GM21619 (cell line): ENCODE measurements at regions not wholly inside any gene's neighbourhood (a gene's known extent, or its start where the extent isn't known, plus 50 kb on each side); places are given as distances from the start of the nearest gene placed in this dataset.

Experiments used
- ATAC-seq: cut with Tn5 transposase; IDR thresholded peaks from one replicate; pipeline ENCODE4 v1.9.1; 2021; ENCODE audit not compliant: unreplicated experiment

DNA sequence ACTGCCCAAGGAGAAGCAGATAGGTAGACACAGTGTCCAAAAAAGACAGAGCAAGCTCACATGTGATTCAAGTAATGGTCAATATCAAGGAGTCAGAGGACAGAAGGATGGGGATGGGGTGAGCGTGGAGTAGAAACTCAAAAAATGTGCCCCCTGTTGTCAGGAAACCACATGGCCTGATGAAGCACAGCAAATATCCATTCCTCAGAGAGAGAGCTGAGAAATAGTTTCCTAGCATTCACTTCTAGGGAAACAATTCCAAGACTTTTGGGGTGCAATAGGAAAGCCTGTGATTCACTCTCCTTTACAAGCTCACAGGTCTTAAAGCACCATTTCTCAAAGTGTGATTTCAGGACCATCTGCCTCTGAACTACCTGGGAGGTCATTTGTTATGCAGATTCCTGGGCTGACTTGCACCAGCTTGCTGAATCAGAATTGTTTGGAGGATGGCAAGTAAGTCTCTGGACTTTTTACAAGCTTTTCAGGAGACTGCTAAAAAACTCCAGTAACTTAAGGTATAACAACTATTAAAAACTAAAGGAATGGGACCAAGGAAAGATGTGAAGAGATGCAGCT, 432.8 kb downstream of the HDGFL1 start:
- no peak for ATAC-seq

DNA sequence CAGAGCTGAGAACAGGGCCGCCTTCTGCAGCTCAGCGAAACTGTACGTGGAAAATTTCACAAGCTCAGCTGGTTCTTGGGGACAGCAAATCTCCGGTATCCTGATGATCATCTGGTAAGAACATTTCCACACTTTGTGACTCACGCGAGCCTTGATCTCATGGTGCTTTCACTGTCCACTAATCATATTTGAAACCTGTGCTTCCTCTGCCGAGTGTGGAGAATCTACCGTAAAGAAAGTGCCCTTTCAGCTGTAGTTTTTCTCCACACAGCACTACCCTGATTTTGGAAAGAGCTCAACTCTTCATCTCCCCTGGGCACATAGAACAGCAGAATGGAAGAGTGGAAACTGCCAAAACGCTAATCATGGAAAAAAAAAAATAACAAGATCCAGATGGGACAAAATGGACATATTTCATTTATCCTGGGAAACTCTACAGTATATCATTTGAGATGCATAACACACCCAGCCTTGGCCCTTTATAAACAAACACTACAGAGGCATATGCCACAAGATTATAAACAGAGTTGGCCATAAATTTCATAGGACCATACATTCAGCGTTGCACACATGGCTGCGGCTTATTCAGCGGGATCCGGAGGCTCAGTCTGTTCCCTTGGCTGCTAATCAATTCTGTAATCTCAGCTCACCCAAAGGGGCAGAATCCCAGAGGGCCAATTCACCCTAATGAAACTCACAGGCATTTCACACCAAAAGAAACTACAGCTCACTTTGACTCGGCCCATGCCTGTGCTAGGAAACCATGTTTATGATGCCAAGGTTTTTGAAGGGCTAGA, 434.5 kb downstream of the HDGFL1 start:
- no peak for ATAC-seq

- no peak for ATAC-seq
Measured at GRCh38 chr6:23006656-23007055, 437.3 kb downstream of the HDGFL1 start.

- no peak for ATAC-seq
Measured at GRCh38 chr6:23011615-23012014, 442.2 kb downstream of the HDGFL1 start.

DNA sequence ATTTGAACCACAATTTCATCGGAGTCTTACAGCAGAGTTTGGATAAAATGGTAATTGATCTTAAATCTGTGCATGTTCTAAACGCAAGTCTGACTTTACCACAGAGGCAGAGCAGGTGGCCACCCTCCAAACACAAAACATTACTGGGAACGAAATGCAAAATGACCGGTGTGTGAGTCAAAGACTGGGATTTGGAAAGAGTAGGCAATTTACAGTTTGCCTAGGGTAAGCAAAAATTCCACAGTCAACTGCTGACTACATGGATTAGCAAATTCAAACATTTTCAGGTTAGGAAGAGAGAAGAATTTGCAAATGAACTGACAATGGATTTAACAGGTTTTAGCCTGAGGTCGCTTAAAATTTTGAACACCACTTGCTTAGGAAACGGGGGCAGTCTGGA, 444.4 kb downstream of the HDGFL1 start:
- no peak for ATAC-seq

DNA sequence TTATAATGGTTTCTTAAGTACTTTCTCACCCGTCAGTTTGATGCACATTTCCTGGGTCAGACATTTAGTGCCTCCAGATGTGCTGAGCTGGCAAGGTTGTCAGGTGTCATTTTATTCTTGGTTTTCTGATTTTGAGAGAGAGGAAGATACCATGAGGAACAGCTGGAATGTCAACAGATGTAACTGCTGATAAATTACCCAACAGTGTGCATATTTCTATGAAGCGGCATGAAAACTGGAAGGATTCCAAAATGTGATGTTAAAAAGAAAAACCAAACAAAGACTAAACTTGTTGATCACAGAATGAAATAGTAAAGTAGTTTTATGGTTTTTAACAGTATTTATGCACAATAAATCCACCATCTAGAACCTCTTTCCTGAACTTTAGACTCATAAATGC, 447.3 kb downstream of the HDGFL1 start:
- no peak for ATAC-seq

- no peak for ATAC-seq
Measured at GRCh38 chr6:23021487-23021886, 452.1 kb downstream of the HDGFL1 start.

- ATAC-seq: no peak
Measured at GRCh38 chr6:23027281-23027680, 457.9 kb downstream of the HDGFL1 start.

GRCh38 chr6:23031986-23032385, 462.6 kb downstream of the HDGFL1 start:
- no peak for ATAC-seq

DNA sequence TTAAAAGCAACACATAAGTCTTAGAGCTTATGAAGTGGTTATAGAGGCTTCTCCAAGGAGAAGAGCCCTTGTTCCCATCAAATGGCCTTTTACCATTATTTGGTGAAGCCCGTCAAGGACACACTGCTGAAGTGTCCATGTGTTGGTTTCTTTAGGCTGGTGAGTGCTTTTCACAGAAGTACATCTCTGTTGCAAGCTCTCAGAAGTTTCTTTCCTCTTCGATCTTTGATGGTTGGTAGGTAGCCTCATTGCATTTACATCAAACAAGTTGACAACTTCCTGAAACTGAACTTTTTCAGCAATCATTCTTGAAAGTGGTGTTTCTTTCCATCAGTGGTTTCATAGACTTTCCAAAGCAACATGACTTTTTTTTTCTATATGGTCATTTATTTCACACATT, 465.6 kb downstream of the HDGFL1 start:
- ATAC-seq: no peak

GRCh38 chr6:23036406-23036983, 467.1 kb downstream of the HDGFL1 start:
- ATAC-seq: no peak

DNA sequence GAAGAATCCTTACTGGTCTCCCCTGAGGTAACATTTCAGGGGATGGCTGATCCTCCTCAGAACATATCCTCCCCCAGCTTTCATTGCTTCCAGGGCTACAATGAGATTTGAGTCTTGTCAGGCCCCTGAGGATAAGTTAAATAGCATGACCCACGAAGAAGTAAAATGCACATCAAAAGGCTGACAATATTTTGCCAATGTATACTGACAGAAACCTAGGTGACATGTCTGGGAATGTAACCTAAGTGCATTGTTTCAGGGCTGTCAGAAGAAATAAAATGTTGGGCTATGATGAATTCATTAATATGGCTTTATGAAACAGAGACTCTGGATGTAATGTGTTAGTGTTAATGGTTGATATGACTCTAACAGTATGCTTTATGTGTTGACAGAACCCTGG, 471.5 kb downstream of the HDGFL1 start:
- ATAC-seq: no peak

DNA sequence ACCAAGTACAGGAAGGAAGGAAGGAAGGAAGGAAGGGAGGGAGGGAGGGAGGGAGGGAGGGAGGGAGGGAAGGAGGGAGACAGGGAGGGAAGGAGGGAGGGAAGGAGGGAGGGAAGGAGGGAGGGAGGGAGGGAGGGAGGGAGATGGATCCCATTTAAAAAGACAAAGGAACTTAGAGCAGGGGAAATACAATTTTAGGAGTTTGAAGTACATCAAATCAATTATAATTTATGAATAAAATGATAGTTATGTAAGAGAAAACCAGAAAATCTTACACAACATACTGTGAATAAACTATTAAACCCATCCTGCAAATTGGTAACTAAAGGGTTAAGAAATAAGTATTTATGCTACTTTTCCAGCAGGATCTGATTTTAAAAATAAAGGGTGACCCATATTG, 475.9 kb downstream of the HDGFL1 start:
- no peak for ATAC-seq

DNA sequence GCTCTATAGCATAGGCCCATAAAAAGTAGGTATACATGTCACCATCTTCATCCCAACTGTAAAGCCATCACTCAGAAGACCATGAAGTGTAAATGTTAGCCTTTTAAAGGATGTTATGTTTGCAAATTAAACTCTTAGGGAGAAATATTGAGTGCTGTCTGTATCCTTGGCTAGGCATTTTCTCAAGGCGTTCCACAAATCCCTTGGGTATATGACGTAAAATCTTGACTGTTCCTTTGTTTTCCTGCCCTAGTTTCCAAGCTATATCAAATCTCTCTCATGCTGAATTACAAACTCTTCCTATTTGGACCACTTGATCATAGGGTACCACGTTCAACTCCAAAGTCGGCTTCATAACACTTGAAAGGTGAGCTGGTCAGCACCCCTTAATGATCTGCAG, 486.2 kb downstream of the HDGFL1 start:
- ATAC-seq: no peak

DNA sequence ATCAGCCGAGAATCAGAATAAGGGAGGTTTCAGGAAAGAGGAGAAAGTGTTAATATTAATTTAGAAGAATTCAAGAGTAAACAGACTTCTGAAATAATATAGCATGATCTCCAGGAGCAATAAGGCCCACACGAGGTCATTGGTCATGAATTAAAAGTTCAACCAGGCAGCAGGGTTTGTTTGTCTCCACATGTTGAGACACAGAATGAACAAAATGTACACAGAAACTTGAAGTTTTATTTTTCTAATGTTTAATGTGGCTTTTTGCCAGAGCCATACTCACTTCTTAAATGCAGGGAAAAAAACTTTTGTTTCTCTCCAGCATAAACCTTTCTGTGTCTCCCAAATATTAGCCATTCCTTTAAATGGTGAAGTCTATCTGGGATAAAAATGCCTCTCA, 504.5 kb downstream of the HDGFL1 start:
- no peak for ATAC-seq

DNA sequence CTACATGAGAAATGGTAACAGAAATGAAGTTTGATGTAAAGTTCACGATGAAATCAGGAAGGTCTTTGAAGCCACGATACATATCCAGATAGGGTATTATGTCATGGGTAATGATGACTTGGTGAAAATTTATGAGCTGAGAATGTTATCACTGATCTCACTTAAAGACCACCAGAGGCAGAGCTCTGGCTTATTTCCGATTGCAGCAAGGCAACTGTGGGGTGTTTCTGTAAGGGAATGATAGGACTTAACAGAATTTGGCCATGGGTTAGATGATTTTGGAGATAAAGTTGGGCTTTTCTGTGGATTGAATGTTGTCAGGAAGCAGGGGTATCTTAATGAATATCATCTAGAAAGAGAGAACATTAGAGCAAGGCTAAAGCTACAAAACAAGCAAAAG, 508.4 kb downstream of the HDGFL1 start:
- ATAC-seq: no peak

- no peak for ATAC-seq
Measured at GRCh38 chr6:23081701-23082100, 512.3 kb downstream of the HDGFL1 start.

DNA sequence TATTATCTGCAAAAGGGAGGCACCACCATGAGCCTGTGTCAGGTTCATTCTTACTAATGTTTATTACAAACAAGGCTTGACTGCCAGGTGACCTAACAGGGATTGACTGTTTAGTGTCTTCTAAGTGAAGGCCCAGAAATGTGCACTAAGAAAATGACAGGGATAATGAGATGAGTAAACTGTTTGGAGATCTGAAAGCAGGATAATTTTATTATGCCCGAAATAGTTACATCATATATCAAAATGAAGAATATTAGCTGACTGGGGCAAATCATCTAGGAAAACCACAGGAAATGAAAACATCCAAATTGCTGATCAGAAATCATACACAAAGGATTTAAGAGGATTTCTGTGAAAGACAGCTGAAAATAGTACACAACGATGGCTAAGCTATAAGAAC, 516.7 kb downstream of the HDGFL1 start:
- ATAC-seq: no peak

GRCh38 chr6:23087471-23087870, 518.1 kb downstream of the HDGFL1 start:
- no peak for ATAC-seq

DNA sequence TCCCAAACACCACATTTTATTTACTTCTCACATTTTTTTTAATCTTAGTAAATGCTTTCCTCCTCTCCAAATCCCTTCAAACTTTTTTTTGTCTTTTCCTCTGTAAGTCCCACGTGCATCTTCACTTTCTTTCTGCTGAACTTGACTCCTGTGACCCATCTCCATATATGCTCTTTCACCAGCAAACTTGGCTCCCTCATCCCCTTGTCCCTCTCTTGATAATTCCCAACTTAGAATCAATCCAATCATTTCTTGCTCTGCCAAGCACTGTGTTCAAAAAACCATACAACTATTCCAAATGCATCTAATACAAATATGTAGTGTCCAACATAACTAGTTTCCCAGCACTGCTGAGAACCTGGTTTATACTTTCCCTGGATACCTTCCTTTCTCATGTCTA, 519.4 kb downstream of the HDGFL1 start:
- ATAC-seq: no peak

DNA sequence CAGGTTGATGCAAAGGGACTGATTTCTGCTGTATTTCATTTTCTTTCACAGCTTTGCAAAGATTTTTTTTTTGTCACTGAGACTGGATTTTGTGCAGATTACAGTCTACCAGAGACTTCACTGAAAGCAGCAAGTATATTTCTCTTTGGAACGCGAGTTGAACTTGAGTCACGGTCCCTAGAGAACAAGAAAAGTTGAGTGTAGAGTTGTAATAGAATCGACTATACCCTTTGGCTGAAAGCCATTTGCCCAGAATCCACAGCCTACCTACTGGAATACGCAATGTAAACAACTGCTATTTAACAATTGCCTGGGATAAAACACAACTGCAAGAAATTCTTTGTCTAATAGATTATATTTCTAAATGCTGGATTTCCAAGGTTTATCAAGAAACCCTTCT, 520.6 kb downstream of the HDGFL1 start:
- no peak for ATAC-seq

- ATAC-seq: no peak
Measured at GRCh38 chr6:23091795-23092194, 522.4 kb downstream of the HDGFL1 start.

GRCh38 chr6:23096876-23097275, 527.5 kb downstream of the HDGFL1 start:
- no peak for ATAC-seq
